ENCODE measurements at regions not wholly inside any gene's neighbourhood (a gene's known extent, or its start where the extent isn't known, plus 50 kb on each side); places are given as distances from the start of the nearest gene placed in this dataset.

- Mint-ChIP-seq H3K27me3 (ENCODE audit: low read depth in 3 of 3) (peaks cover 0 to 2% (median 2%) of the 10 kb centered on the region in 3 donors), H3K4me1 (no peaks in the 10 kb centered on the region), H3K4me3 (no peak overlapping the region), H3K9me3 (no peaks in the 10 kb centered on the region), H3K36me3 (no peaks in the 10 kb centered on the region), H3K27ac (no peak overlapping the region)
- H3K4me3 ChIP-seq (replicated peaks in 1 of 3; ENCODE audit: low read depth in 2 of 3, low read length in 3 of 3), result no peak overlapping the region
- no peak overlapping the region for H3K9ac ChIP-seq (ENCODE audit: insufficient read depth, low read length, poor library complexity, severe bottlenecking)
- H3K4me1 ChIP-seq (ENCODE audit: control insufficient read depth in 1 of 2, insufficient read depth in 2 of 2, low read length in 2 of 2), result no peaks in the 10 kb centered on the region
- no peaks in the 10 kb centered on the region for H3K79me2 ChIP-seq (ENCODE audit: insufficient read depth, low read length)
- no peak for DNase-seq
- intact Hi-C loops (cut with micrococcal nuclease), result no loop called here
- H3K9me3 ChIP-seq (replicated peaks in 1 of 2; ENCODE audit: control insufficient read depth in 1 of 2, insufficient read depth in 1 of 2, low read length in 2 of 2), result no peaks in the 10 kb centered on the region
- no peaks in the 10 kb centered on the region for H3K27me3 ChIP-seq (ENCODE audit: control insufficient read depth in 2 of 2, insufficient read depth in 2 of 2, low read length in 2 of 2)
- no peak overlapping the region for H3K4me2 ChIP-seq (replicated peaks; ENCODE audit: extremely low read depth, low read length, poor library complexity, severe bottlenecking)
- TF ChIP-seq, protein P1, sequence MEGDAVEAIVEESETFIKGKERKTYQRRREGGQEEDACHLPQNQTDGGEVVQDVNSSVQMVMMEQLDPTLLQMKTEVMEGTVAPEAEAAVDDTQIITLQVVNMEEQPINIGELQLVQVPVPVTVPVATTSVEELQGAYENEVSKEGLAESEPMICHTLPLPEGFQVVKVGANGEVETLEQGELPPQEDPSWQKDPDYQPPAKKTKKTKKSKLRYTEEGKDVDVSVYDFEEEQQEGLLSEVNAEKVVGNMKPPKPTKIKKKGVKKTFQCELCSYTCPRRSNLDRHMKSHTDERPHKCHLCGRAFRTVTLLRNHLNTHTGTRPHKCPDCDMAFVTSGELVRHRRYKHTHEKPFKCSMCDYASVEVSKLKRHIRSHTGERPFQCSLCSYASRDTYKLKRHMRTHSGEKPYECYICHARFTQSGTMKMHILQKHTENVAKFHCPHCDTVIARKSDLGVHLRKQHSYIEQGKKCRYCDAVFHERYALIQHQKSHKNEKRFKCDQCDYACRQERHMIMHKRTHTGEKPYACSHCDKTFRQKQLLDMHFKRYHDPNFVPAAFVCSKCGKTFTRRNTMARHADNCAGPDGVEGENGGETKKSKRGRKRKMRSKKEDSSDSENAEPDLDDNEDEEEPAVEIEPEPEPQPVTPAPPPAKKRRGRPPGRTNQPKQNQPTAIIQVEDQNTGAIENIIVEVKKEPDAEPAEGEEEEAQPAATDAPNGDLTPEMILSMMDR (IDR thresholded peaks at IDR 0.05), result no peak
- no peak overlapping the region for H3K27ac ChIP-seq (ENCODE audit: low read depth in 1 of 2, low read length in 2 of 2)
- H3K36me3 ChIP-seq (replicated peaks in 1 of 2; ENCODE audit: control insufficient read depth in 1 of 2, insufficient read depth in 2 of 2, low read length in 2 of 2), result no peaks in the 10 kb centered on the region
- no peak overlapping the region for H2AFZ ChIP-seq (ENCODE audit: insufficient read depth, low read depth, low read length, poor library complexity, severe bottlenecking)
- H4K20me1 ChIP-seq (ENCODE audit: insufficient read depth, low read length), result no peaks in the 10 kb centered on the region
- WGBS (ENCODE audit: insufficient coverage), result no CpG with 5 or more reads among the region's 1 CpG
Observed at GRCh38 chr6:84411060-84411629, 183.7 kb upstream of the CEP162 start.

DNA sequence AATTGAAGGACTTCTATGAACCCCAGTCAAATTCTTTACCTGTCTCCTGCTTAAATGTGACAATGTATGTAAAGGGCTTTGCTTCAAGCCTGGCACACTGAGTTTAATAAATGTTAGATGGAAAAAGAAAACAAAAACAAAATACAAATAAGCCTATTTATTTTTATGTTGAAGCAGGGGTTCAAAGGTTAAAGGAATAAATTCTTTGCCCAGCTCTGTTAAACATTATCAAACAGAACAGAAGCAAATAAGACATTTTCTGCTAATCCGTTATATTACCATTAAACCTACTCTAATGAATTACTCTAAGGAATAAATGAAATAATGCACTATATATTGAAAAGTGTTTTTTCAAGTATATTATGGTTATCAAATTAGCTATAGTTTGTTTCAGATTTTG lies 182.5 kb upstream of the CEP162 start:
- TF ChIP-seq, protein P1 (IDR thresholded peaks at IDR 0.05), result no peak
- H3K79me2 ChIP-seq (ENCODE audit: insufficient read depth, low read length), result no peaks in the 10 kb centered on the region
- Mint-ChIP-seq H3K27ac (no peak overlapping the region), H3K27me3 (ENCODE audit: low read depth in 3 of 3) (peaks cover 0 to 2% (median 2%) of the 10 kb centered on the region in 3 donors), H3K4me3 (no peak overlapping the region), H3K4me1 (no peaks in the 10 kb centered on the region), H3K36me3 (no peaks in the 10 kb centered on the region), H3K9me3 (no peaks in the 10 kb centered on the region)
- no peak overlapping the region for H2AFZ ChIP-seq (ENCODE audit: insufficient read depth, low read depth, low read length, poor library complexity, severe bottlenecking)
- intact Hi-C loops (cut with micrococcal nuclease), result no loop called here
- no CpG with 5 or more reads among the region's 1 CpG for WGBS (ENCODE audit: insufficient coverage)
- no peak for DNase-seq
- no peak overlapping the region for H3K9ac ChIP-seq (ENCODE audit: insufficient read depth, low read length, poor library complexity, severe bottlenecking)
- no peaks in the 10 kb centered on the region for H3K27me3 ChIP-seq (ENCODE audit: control insufficient read depth in 2 of 2, insufficient read depth in 2 of 2, low read length in 2 of 2)
- H3K9me3 ChIP-seq (replicated peaks in 1 of 2; ENCODE audit: control insufficient read depth in 1 of 2, insufficient read depth in 1 of 2, low read length in 2 of 2), result no peaks in the 10 kb centered on the region
- H3K4me2 ChIP-seq (replicated peaks; ENCODE audit: extremely low read depth, low read length, poor library complexity, severe bottlenecking), result no peak overlapping the region
- H4K20me1 ChIP-seq (ENCODE audit: insufficient read depth, low read length), result no peaks in the 10 kb centered on the region
- no peak overlapping the region for H3K27ac ChIP-seq (ENCODE audit: low read depth in 1 of 2, low read length in 2 of 2)
- no peaks in the 10 kb centered on the region for H3K36me3 ChIP-seq (replicated peaks in 1 of 2; ENCODE audit: control insufficient read depth in 1 of 2, insufficient read depth in 2 of 2, low read length in 2 of 2)
- H3K4me3 ChIP-seq (replicated peaks in 1 of 3; ENCODE audit: low read depth in 2 of 3, low read length in 3 of 3), result no peak overlapping the region
- no peaks in the 10 kb centered on the region for H3K4me1 ChIP-seq (ENCODE audit: control insufficient read depth in 1 of 2, insufficient read depth in 2 of 2, low read length in 2 of 2)
